WTC11 (cell line): ENCODE measurements at regions not wholly inside any gene's neighbourhood (a gene's known extent, or its start where the extent isn't known, plus 50 kb on each side); places are given as distances from the start of the nearest gene placed in this dataset.

Source experiments
- ARID4B ChIP-seq: sonication (generic); formaldehyde crosslinking; IDR thresholded peaks from 2 replicates; pipeline ENCODE4 v1.8.0; 2023; ENCODE audit warnings: missing genetic modification reagents, mild to moderate bottlenecking, borderline replicate concordance
- ATF6 ChIP-seq: sonication (generic); formaldehyde crosslinking; IDR thresholded peaks from 2 replicates; pipeline ENCODE4 v1.8.1; 2023; ENCODE audit warnings: mild to moderate bottlenecking, missing genetic modification reagents
- CBFB ChIP-seq: sonication (generic); formaldehyde crosslinking; IDR thresholded peaks from 2 replicates; pipeline ENCODE4 v1.8.1; 2022; ENCODE audit warnings: mild to moderate bottlenecking, low read depth, missing genetic modification reagents
- CREB1 ChIP-seq: sonication (generic); formaldehyde crosslinking; IDR thresholded peaks from 2 replicates; pipeline ENCODE4 v1.8.0; 2023; ENCODE audit warnings: mild to moderate bottlenecking, missing genetic modification reagents
- CTCF ChIP-seq: fragments of 200-600 bp; IDR thresholded peaks from 2 replicates; pipeline ENCODE4 v1.8.0; 2022; ENCODE audit warnings: antibody characterized with exemption
- E2F4 ChIP-seq: sonication (generic); formaldehyde crosslinking; IDR thresholded peaks from 2 replicates; pipeline ENCODE4 v1.8.1; 2022; ENCODE audit warnings: low read depth, mild to moderate bottlenecking, moderate library complexity, missing genetic modification reagents, borderline replicate concordance
- E2F5 ChIP-seq: sonication (generic); formaldehyde crosslinking; IDR thresholded peaks from 2 replicates; pipeline ENCODE4 v1.8.1; 2022; ENCODE audit warnings: mild to moderate bottlenecking, moderate library complexity, missing genetic modification reagents
- EMX1 ChIP-seq: fragments of 250-450 bp; sonication (Bioruptor Pico); IDR thresholded peaks from 2 replicates; pipeline ENCODE4 v1.8.0; 2021; ENCODE audit warnings: mild to moderate bottlenecking
- GABPB1 ChIP-seq: sonication (generic); formaldehyde crosslinking; IDR thresholded peaks from 2 replicates; pipeline ENCODE4 v1.8.1; 2023; ENCODE audit warnings: mild to moderate bottlenecking, missing genetic modification reagents
- JAZF1 ChIP-seq: fragments of 250-450 bp; sonication (Bioruptor Pico); IDR thresholded peaks from 2 replicates; pipeline ENCODE4 v1.9.0; 2021; ENCODE audit warnings: moderate library complexity, mild to moderate bottlenecking, inconsistent platforms
- JUN ChIP-seq: sonication (generic); formaldehyde crosslinking; IDR thresholded peaks from 2 replicates; pipeline ENCODE4 v1.8.0; 2023; ENCODE audit warnings: mild to moderate bottlenecking, missing genetic modification reagents
- ZNF138 ChIP-seq: sonication (generic); formaldehyde crosslinking; conservative IDR thresholded peaks from 2 replicates; pipeline ENCODE4 v1.8.1; 2022; ENCODE audit warnings: mild to moderate bottlenecking, moderate library complexity, missing genetic modification reagents
- ZNF219 ChIP-seq: sonication (generic); formaldehyde crosslinking; IDR thresholded peaks from 2 replicates; pipeline ENCODE4 v1.8.0; 2023; ENCODE audit warnings: missing genetic modification reagents, mild to moderate bottlenecking, borderline replicate concordance
- ZNF263 ChIP-seq: sonication (generic); formaldehyde crosslinking; IDR thresholded peaks from 2 replicates; pipeline ENCODE4 v1.8.1; 2022; ENCODE audit warnings: low read depth, mild to moderate bottlenecking, moderate library complexity, missing genetic modification reagents

GRCh38 chr9:103902263-103902662, 191.8 kb upstream of the SMC2 start:
- no peak for TF ChIP-seq CTCF
- TF ChIP-seq ZNF219 (CRISPR knock-in tag), result no peak
- no peak for TF ChIP-seq JUN (CRISPR knock-in tag)
- no peak for TF ChIP-seq CREB1 (CRISPR knock-in tag)
- TF ChIP-seq JAZF1 (CRISPR knock-in tag), result no peak
- no peak for TF ChIP-seq E2F4 (CRISPR knock-in tag)
- no peak for TF ChIP-seq GABPB1
- no peak for TF ChIP-seq CBFB (CRISPR knock-in tag)
- no peak for TF ChIP-seq EMX1
- no peak for TF ChIP-seq ATF6 (CRISPR knock-in tag)
- no peak for TF ChIP-seq ZNF138
- no peak for TF ChIP-seq ARID4B (CRISPR knock-in tag)
- TF ChIP-seq ZNF263 (CRISPR knock-in tag), result no peak
- no peak for TF ChIP-seq E2F5 (CRISPR knock-in tag)
